Trophoblast cell (in vitro differentiated cells and primary cell): ENCODE measurements at regions not wholly inside any gene's neighbourhood (a gene's known extent, or its start where the extent isn't known, plus 50 kb on each side); places are given as distances from the start of the nearest gene placed in this dataset.

ENCODE experiments used
- DNase-seq, 2 donors: peaks; one replicate each; pipeline ENCODE4 v3.0.0-alpha.2; 2016
- H2AFZ ChIP-seq: 2 replicates; pipeline ENCODE4 v1.6.1; 2013; ENCODE audit warnings: low read length, moderate library complexity, mild to moderate bottlenecking; ENCODE audit not compliant: insufficient read depth, poor library complexity
- H2AK5ac ChIP-seq: 2 replicates; pipeline ENCODE4 v1.6.1; 2013; ENCODE audit warnings: mild to moderate bottlenecking, low read length
- H2BK120ac ChIP-seq: 2 replicates; pipeline ENCODE4 v1.6.1; 2013; ENCODE audit warnings: low read length, mild to moderate bottlenecking, moderate library complexity; ENCODE audit not compliant: insufficient read depth, poor library complexity
- H2BK12ac ChIP-seq: 2 replicates; pipeline ENCODE4 v1.6.1; 2013; ENCODE audit warnings: mild to moderate bottlenecking, low read length, moderate library complexity
- H2BK5ac ChIP-seq: 2 replicates; pipeline ENCODE4 v1.6.1; 2013; ENCODE audit warnings: low read length, low read depth, moderate library complexity, mild to moderate bottlenecking; ENCODE audit not compliant: poor library complexity
- H3K14ac ChIP-seq: 2 replicates; pipeline ENCODE4 v1.6.1; 2013; ENCODE audit warnings: mild to moderate bottlenecking, low read length
- H3K18ac ChIP-seq: 2 replicates; pipeline ENCODE4 v1.6.1; 2013; ENCODE audit warnings: mild to moderate bottlenecking, low read length
- H3K23ac ChIP-seq: 2 replicates; pipeline ENCODE4 v1.6.1; 2013; ENCODE audit warnings: low read length
- H3K27ac ChIP-seq: 2 replicates; pipeline ENCODE4 v1.5.1; 2013; ENCODE audit warnings: low read depth, mild to moderate bottlenecking, inconsistent platforms, low read length, moderate library complexity
- H3K27me3 ChIP-seq: 2 replicates; pipeline ENCODE4 v1.6.1; 2013; ENCODE audit warnings: inconsistent platforms, mild to moderate bottlenecking, low read length, moderate library complexity; ENCODE audit not compliant: insufficient read depth
- H3K36me3 ChIP-seq, 2 experiments: 1 replicate in 1 of 2; 2 replicates in 1 of 2; pipeline ENCODE4 v1.6.1; 2013; ENCODE audit warnings: low read length in 2 of 2, mild to moderate bottlenecking in 2 of 2, moderate library complexity in 1 of 2; ENCODE audit not compliant: insufficient read depth in 2 of 2, control insufficient read depth in 1 of 2
- H3K4ac ChIP-seq: 2 replicates; pipeline ENCODE4 v1.6.1; 2013; ENCODE audit warnings: low read depth, mild to moderate bottlenecking, low read length, moderate library complexity
- H3K4me1 ChIP-seq, 2 experiments: 1 replicate in 1 of 2; 2 replicates in 1 of 2; pipeline ENCODE4 v1.6.1; 2013; ENCODE audit warnings: low read length in 2 of 2, mild to moderate bottlenecking in 2 of 2, moderate library complexity in 1 of 2; ENCODE audit not compliant: insufficient read depth in 2 of 2, control insufficient read depth in 1 of 2
- H3K4me2 ChIP-seq: 2 replicates; pipeline ENCODE4 v1.6.1; 2013; ENCODE audit warnings: inconsistent platforms, mild to moderate bottlenecking, low read length, moderate library complexity
- H3K4me3 ChIP-seq: 2 replicates; pipeline ENCODE4 v1.5.1; 2013; ENCODE audit warnings: mild to moderate bottlenecking, low read depth, low read length, inconsistent platforms
- H3K79me1 ChIP-seq: one replicate; pipeline ENCODE4 v1.6.1; 2013; ENCODE audit warnings: low read length
- H3K79me2 ChIP-seq: 2 replicates; pipeline ENCODE4 v1.6.1; 2013; ENCODE audit warnings: low read length, mild to moderate bottlenecking; ENCODE audit not compliant: control insufficient read depth, insufficient read depth, poor library complexity
- H3K9ac ChIP-seq: 2 replicates; pipeline ENCODE4 v1.6.1; 2013; ENCODE audit warnings: mild to moderate bottlenecking, low read length
- H3K9me3 ChIP-seq: 2 replicates; pipeline ENCODE4 v1.6.1; 2013; ENCODE audit warnings: low read depth, mild to moderate bottlenecking, control low read depth, inconsistent platforms, low read length; ENCODE audit not compliant: insufficient read depth
- H4K12ac ChIP-seq: 2 replicates; pipeline ENCODE4 v1.6.1; 2013; ENCODE audit warnings: low read depth, mild to moderate bottlenecking, low read length, moderate library complexity
- H4K8ac ChIP-seq: 2 replicates; pipeline ENCODE4 v1.6.1; 2013; ENCODE audit warnings: low read depth, mild to moderate bottlenecking, low read length, moderate library complexity
- H4K91ac ChIP-seq: one replicate; pipeline ENCODE4 v1.6.1; 2013; ENCODE audit warnings: low read depth, mild to moderate bottlenecking, low read length, moderate library complexity
- WGBS: extraction: QIAGEN DNeasy Blood & Tissue Kit; methylation state at CpG from one replicate; pipeline ENCODE4 v1.1.7; 2013; ENCODE audit warnings: missing lambda C conversion rate; ENCODE audit not compliant: insufficient read length, insufficient coverage; ENCODE audit errors: extremely low coverage; 5-methylcytosine and 5-hydroxymethylcytosine counted together

GRCh38 chr22:49583886-49584505, 243.7 kb downstream of the BRD1 start:
- Histone ChIP-seq H3K9me3 (peaks cover 10% of the 10 kb centered on the region), H3K23ac (no peak overlapping the region), H3K9ac (no peak overlapping the region), H3K79me2 (no peaks in the 10 kb centered on the region), H3K4me3 (no peak overlapping the region), H2BK120ac (no peak overlapping the region), H3K27ac (no peak overlapping the region), H3K14ac (no peak overlapping the region), H2AK5ac (no peak overlapping the region), H3K79me1 (no peaks in the 10 kb centered on the region), H3K4me2 (no peak overlapping the region), H3K36me3 (no peaks in the 10 kb centered on the region), H3K27me3 (no peaks in the 10 kb centered on the region), H2BK12ac (no peak overlapping the region), H4K91ac (no peak overlapping the region), H4K8ac (no peak overlapping the region), H4K12ac (no peak overlapping the region), H3K4me1 (no peaks in the 10 kb centered on the region), H3K18ac (no peak overlapping the region), H2BK5ac (no peak overlapping the region), H3K4ac (no peak overlapping the region), H2AFZ (no peak overlapping the region)
- no CpG with 5 or more reads among the region's 26 CpGs for whole genome bisulfite sequencing
- no peak for DNase-seq

GRCh38 chr22:49583341-49583740, 244.3 kb downstream of the BRD1 start:
- Histone ChIP-seq H3K27ac (no peak overlapping the region), H3K79me2 (no peaks in the 10 kb centered on the region), H2BK12ac (no peak overlapping the region), H3K9ac (no peak overlapping the region), H3K14ac (no peak overlapping the region), H3K4ac (no peak overlapping the region), H3K36me3 (no peaks in the 10 kb centered on the region), H3K27me3 (no peaks in the 10 kb centered on the region), H4K12ac (no peak overlapping the region), H3K23ac (no peak overlapping the region), H3K79me1 (no peaks in the 10 kb centered on the region), H3K18ac (no peak overlapping the region), H2AFZ (no peak overlapping the region), H2BK120ac (no peak overlapping the region), H3K4me2 (no peak overlapping the region), H4K91ac (no peak overlapping the region), H2AK5ac (no peak overlapping the region), H3K4me3 (no peak overlapping the region), H4K8ac (no peak overlapping the region), H2BK5ac (no peak overlapping the region), H3K4me1 (no peaks in the 10 kb centered on the region), H3K9me3 (peaks cover 10% of the 10 kb centered on the region)
- DNase-seq = no peak
- WGBS = no CpG with 5 or more reads among the region's 11 CpGs

- H4K91ac ChIP-seq = no peak overlapping the region
- WGBS = no CpG with 5 or more reads among the region's 11 CpGs
- no peaks in the 10 kb centered on the region for H3K79me1 ChIP-seq
- no peak overlapping the region for H3K27ac ChIP-seq
- H3K4ac ChIP-seq = no peak overlapping the region
- H2AFZ ChIP-seq = no peak overlapping the region
- no peak overlapping the region for H3K23ac ChIP-seq
- H3K4me3 ChIP-seq = no peak overlapping the region
- H2BK12ac ChIP-seq = no peak overlapping the region
- H3K9ac ChIP-seq = no peak overlapping the region
- H3K9me3 ChIP-seq = peaks cover 10% of the 10 kb centered on the region
- no peak overlapping the region for H3K18ac ChIP-seq
- no peak overlapping the region for H2AK5ac ChIP-seq
- H2BK120ac ChIP-seq = no peak overlapping the region
- H3K14ac ChIP-seq = no peak overlapping the region
- no peak overlapping the region for H4K12ac ChIP-seq
- H3K4me1 ChIP-seq = no peaks in the 10 kb centered on the region
- no peak overlapping the region for H3K4me2 ChIP-seq
- no peaks in the 10 kb centered on the region for H3K36me3 ChIP-seq
- no peak overlapping the region for H4K8ac ChIP-seq
- DNase-seq = no peak
- H3K27me3 ChIP-seq = no peaks in the 10 kb centered on the region
- H3K79me2 ChIP-seq = no peaks in the 10 kb centered on the region
- H2BK5ac ChIP-seq = no peak overlapping the region
These were observed 245.0 kb downstream of the BRD1 start for GRCh38 chr22:49582678-49583077.

GRCh38 chr22:49582181-49582580, 245.5 kb downstream of the BRD1 start:
- no peak overlapping the region for H4K91ac ChIP-seq
- no CpG with 5 or more reads among the region's 4 CpGs for WGBS
- H3K4me1 ChIP-seq = no peaks in the 10 kb centered on the region

More at GRCh38 chr22:49582181-49582580, 245.5 kb downstream of the BRD1 start:
- no peaks in the 10 kb centered on the region for H3K36me3 ChIP-seq
- no peak for DNase-seq
- no peaks in the 10 kb centered on the region for H3K79me2 ChIP-seq
- no peaks in the 10 kb centered on the region for H3K79me1 ChIP-seq
- no peak overlapping the region for H3K9ac ChIP-seq
- no peak overlapping the region for H2BK120ac ChIP-seq
- H2AK5ac ChIP-seq = no peak overlapping the region
- H3K4me3 ChIP-seq = no peak overlapping the region
- H3K9me3 ChIP-seq = peaks cover 8% of the 10 kb centered on the region
- H2BK5ac ChIP-seq = no peak overlapping the region
- H3K27ac ChIP-seq = no peak overlapping the region
- H3K4me2 ChIP-seq = no peak overlapping the region
- H3K18ac ChIP-seq = no peak overlapping the region
- no peak overlapping the region for H4K12ac ChIP-seq
- no peak overlapping the region for H2BK12ac ChIP-seq
- no peak overlapping the region for H2AFZ ChIP-seq
- no peak overlapping the region for H3K4ac ChIP-seq
- H3K27me3 ChIP-seq = no peaks in the 10 kb centered on the region
- no peak overlapping the region for H3K14ac ChIP-seq
- no peak overlapping the region for H4K8ac ChIP-seq
- H3K23ac ChIP-seq = no peak overlapping the region
